Neural progenitor cell (in vitro differentiated cells): ENCODE measurements at regions not wholly inside any gene's neighbourhood (a gene's known extent, or its start where the extent isn't known, plus 50 kb on each side); places are given as distances from the start of the nearest gene placed in this dataset.

Experiments used
- CTCF ChIP-seq: fragments of 200-600 bp; sonication (generic); IDR thresholded peaks from 2 replicates; pipeline ENCODE4 v1.5.1; 2017; ENCODE audit warnings: antibody characterized with exemption, mild to moderate bottlenecking
- EZH2 ChIP-seq: fragments of 200-600 bp; sonication (generic); IDR thresholded peaks from 2 replicates; pipeline ENCODE4 v1.6.1; 2017; ENCODE audit warnings: antibody characterized with exemption, mild to moderate bottlenecking, moderate library complexity
- EZH2phosphoT487 ChIP-seq: fragments of 200-600 bp; sonication (generic); IDR thresholded peaks from 2 replicates; pipeline ENCODE4 v1.6.1; 2017; ENCODE audit warnings: antibody characterized with exemption

GRCh38 chr7:155973451-155973997, 161.3 kb upstream of the SHH start:
- TF ChIP-seq CTCF: no peak
- no peak for TF ChIP-seq EZH2
- no peak for TF ChIP-seq EZH2phosphoT487
